ENCODE measurements at regions not wholly inside any gene's neighbourhood (a gene's known extent, or its start where the extent isn't known, plus 50 kb on each side); places are given as distances from the start of the nearest gene placed in this dataset.

- no peak overlapping the region for H3K4me3 ChIP-seq (ENCODE audit: low read depth, low read length)
- no peaks in the 10 kb centered on the region for H3K9me3 ChIP-seq (ENCODE audit: control insufficient read depth, insufficient read depth, low read depth, low read length)
- no peaks in the 10 kb centered on the region for H3K4me1 ChIP-seq (ENCODE audit: control insufficient read depth, insufficient read depth, low read length)
- no peak overlapping the region for H3K27ac ChIP-seq (ENCODE audit: extremely low read depth, low read depth, low read length)
- ChIA-PET CTCF (interaction anchor here (0.7 kb wide), 1 partner anchor 12 kb away, joined by 5 read pairs; no protein-coding TSS in a partner anchor), POLR2A (no interaction called here)
- TF ChIP-seq ZNF426 (tag by site-specific recombination; IDR thresholded peaks at IDR 0.05), result no peak
- no peak for TF ChIP-seq ZNF660 (tag by site-specific recombination; IDR thresholded peaks at IDR 0.05)
- no peak for TF ChIP-seq ZNF596 (tag by site-specific recombination; IDR thresholded peaks at IDR 0.05)
- no peak for TF ChIP-seq TRIM28 (IDR thresholded peaks at IDR 0.05; ENCODE audit: borderline replicate concordance, low read length)
- TF ChIP-seq ZNF341 (tag by site-specific recombination; IDR thresholded peaks at IDR 0.05; ENCODE audit: low read depth), result no peak
- TF ChIP-seq ZNF174 (tag by site-specific recombination; IDR thresholded peaks at IDR 0.05), result no peak
- TF ChIP-seq, protein P1, sequence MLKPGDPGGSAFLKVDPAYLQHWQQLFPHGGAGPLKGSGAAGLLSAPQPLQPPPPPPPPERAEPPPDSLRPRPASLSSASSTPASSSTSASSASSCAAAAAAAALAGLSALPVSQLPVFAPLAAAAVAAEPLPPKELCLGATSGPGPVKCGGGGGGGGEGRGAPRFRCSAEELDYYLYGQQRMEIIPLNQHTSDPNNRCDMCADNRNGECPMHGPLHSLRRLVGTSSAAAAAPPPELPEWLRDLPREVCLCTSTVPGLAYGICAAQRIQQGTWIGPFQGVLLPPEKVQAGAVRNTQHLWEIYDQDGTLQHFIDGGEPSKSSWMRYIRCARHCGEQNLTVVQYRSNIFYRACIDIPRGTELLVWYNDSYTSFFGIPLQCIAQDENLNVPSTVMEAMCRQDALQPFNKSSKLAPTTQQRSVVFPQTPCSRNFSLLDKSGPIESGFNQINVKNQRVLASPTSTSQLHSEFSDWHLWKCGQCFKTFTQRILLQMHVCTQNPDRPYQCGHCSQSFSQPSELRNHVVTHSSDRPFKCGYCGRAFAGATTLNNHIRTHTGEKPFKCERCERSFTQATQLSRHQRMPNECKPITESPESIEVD (tag by site-specific recombination; IDR thresholded peaks at IDR 0.05), result no peak
- TF ChIP-seq ZNF292 (tag by site-specific recombination; IDR thresholded peaks at IDR 0.05; ENCODE audit: borderline replicate concordance, low read depth), result no peak
- no peak for TF ChIP-seq ZNF585B (tag by site-specific recombination; IDR thresholded peaks at IDR 0.05)
- TF ChIP-seq KLF10 (tag by site-specific recombination; IDR thresholded peaks at IDR 0.05), result no peak
- no peak for TF ChIP-seq ZNF121 (tag by site-specific recombination; IDR thresholded peaks at IDR 0.05)
- no peak for TF ChIP-seq ZNF677 (tag by site-specific recombination; IDR thresholded peaks at IDR 0.05)
- TF ChIP-seq SP7 (tag by site-specific recombination; IDR thresholded peaks at IDR 0.05), result no peak
- TF ChIP-seq ZIC2 (tag by site-specific recombination; IDR thresholded peaks at IDR 0.05), result no peak
- TF ChIP-seq REST (tag by site-specific recombination; IDR thresholded peaks at IDR 0.05), result no peak
- no peak for TF ChIP-seq ZNF18 (tag by site-specific recombination; IDR thresholded peaks at IDR 0.05)
- no peak for TF ChIP-seq ZNF16 (tag by site-specific recombination; IDR thresholded peaks at IDR 0.05; ENCODE audit: low read depth)
- no peaks in the 10 kb centered on the region for H3K36me3 ChIP-seq (ENCODE audit: control insufficient read depth in 2 of 2, insufficient read depth in 1 of 2, low read length in 2 of 2)
Observed at GRCh38 chr9:108078811-108079210, 589.2 kb upstream of the KLF4 start.

- no peak for TF ChIP-seq ZNF248 (tag by site-specific recombination; IDR thresholded peaks at IDR 0.05)
- no peak for TF ChIP-seq ZNF654 (tag by site-specific recombination; IDR thresholded peaks at IDR 0.05; ENCODE audit: low read depth)
- TF ChIP-seq TRIM28 (IDR thresholded peaks at IDR 0.05; ENCODE audit: borderline replicate concordance, low read length), result no peak
- no peak for TF ChIP-seq SCRT1 (tag by site-specific recombination; IDR thresholded peaks at IDR 0.05; ENCODE audit: borderline replicate concordance)
- no peak for TF ChIP-seq ZNF324 (tag by site-specific recombination; IDR thresholded peaks at IDR 0.05)
- no peak for TF ChIP-seq ZIC2 (tag by site-specific recombination; IDR thresholded peaks at IDR 0.05)
- no peak for TF ChIP-seq ZNF768 (tag by site-specific recombination; IDR thresholded peaks at IDR 0.05)
- no peak for TF ChIP-seq ZNF404 (tag by site-specific recombination; IDR thresholded peaks at IDR 0.05)
- no peak for TF ChIP-seq ZNF202 (tag by site-specific recombination; IDR thresholded peaks at IDR 0.05; ENCODE audit: borderline replicate concordance)
- ChIA-PET POLR2A (no interaction called here), CTCF (interaction anchor here (0.7 kb wide), 1 partner anchor 12 kb away, joined by 5 read pairs; no protein-coding TSS in a partner anchor)
Observed at GRCh38 chr9:108078375-108078774, 588.8 kb upstream of the KLF4 start.

More at GRCh38 chr9:108078375-108078774, 588.8 kb upstream of the KLF4 start:
- Histone ChIP-seq H3K9me3 (ENCODE audit: control insufficient read depth, insufficient read depth, low read depth, low read length) (no peaks in the 10 kb centered on the region), H3K27ac (ENCODE audit: extremely low read depth, low read depth, low read length) (no peak overlapping the region), H3K36me3 (ENCODE audit: control insufficient read depth in 2 of 2, insufficient read depth in 1 of 2, low read length in 2 of 2) (no peaks in the 10 kb centered on the region), H3K4me3 (ENCODE audit: low read depth, low read length) (no peak overlapping the region), H3K4me1 (ENCODE audit: control insufficient read depth, insufficient read depth, low read length) (no peaks in the 10 kb centered on the region)
